ENCODE measurements at regions not wholly inside any gene's neighbourhood (a gene's known extent, or its start where the extent isn't known, plus 50 kb on each side); places are given as distances from the start of the nearest gene placed in this dataset.
"Not testable (repeated sequence)": the region's sequence is repeated elsewhere in the genome, so short reads cannot be mapped to it uniquely, and the experiment has no call there.

- no peak for DNase-seq
Measured at GRCh38 chr11:69220561-69221051, 64.9 kb downstream of the SMIM38 start.

- no peak for DNase-seq
Measured at GRCh38 chr11:69221086-69221485, 65.4 kb downstream of the SMIM38 start.

GRCh38 chr11:69221636-69222035, 65.9 kb downstream of the SMIM38 start:
- not testable (repeated sequence) for DNase-seq

GRCh38 chr11:69227271-69227670, 66.7 kb upstream of the MYEOV start:
- DNase-seq, result no peak

- no peak for DNase-seq
Measured at GRCh38 chr11:69229511-69229910, 64.4 kb upstream of the MYEOV start.

GRCh38 chr11:69230856-69231425, 63.0 kb upstream of the MYEOV start:
- no peak for DNase-seq

GRCh38 chr11:69231466-69232018, 62.4 kb upstream of the MYEOV start:
- no peak for DNase-seq

- DNase-seq, result no peak
Measured at GRCh38 chr11:69232821-69233743, 60.9 kb upstream of the MYEOV start.

- peak; percentile 79 for DNase-seq
Measured at GRCh38 chr11:69233744-69234570, 60.0 kb upstream of the MYEOV start.

GRCh38 chr11:69234740-69235710, 58.9 kb upstream of the MYEOV start:
- no peak for DNase-seq

GRCh38 chr11:69238573-69239351, 55.2 kb upstream of the MYEOV start:
- no peak for DNase-seq

GRCh38 chr11:69239641-69240040, 54.3 kb upstream of the MYEOV start:
- DNase-seq, result no peak

GRCh38 chr11:69240332-69241074, 53.5 kb upstream of the MYEOV start:
- DNase-seq, result no peak

GRCh38 chr11:69241075-69241740, 52.7 kb upstream of the MYEOV start:
- DNase-seq, result no peak

GRCh38 chr11:69241844-69242243, 52.1 kb upstream of the MYEOV start:
- no peak for DNase-seq

GRCh38 chr11:69242266-69242920, 51.6 kb upstream of the MYEOV start:
- peak; percentile 29 for DNase-seq

GRCh38 chr11:69243496-69244200, 50.3 kb upstream of the MYEOV start:
- DNase-seq, result no peak

Data from NCI-H1092 treated with DMSO at 0.1 percent for 48 hours (cell line).